WTC11 (cell line): ENCODE measurements at regions not wholly inside any gene's neighbourhood (a gene's known extent, or its start where the extent isn't known, plus 50 kb on each side); places are given as distances from the start of the nearest gene placed in this dataset.
"Not testable (repeated sequence)": the region's sequence is repeated elsewhere in the genome, so short reads cannot be mapped to it uniquely, and the experiment has no call there.

Source experiments
- ATAC-seq: fragments of 200-7000 bp; cut with Tn5 transposase; 2 replicates; pipeline ENCODE4 v1.10.0; 2021; ENCODE audit warnings: mild to moderate bottlenecking, moderate library complexity
- CTCF ChIA-PET: fragments of 300-600 bp; sonication (Branson Sonifier 250); formaldehyde crosslinking; loops from one replicate; lab custom pipeline; 2021; ENCODE audit warnings: antibody characterized with exemption; lab: Charles Lee
- POLR2A ChIA-PET: fragments of 350-600 bp; sonication (Branson Sonifier 250); formaldehyde crosslinking; loops from one replicate; lab custom pipeline; 2021; ENCODE audit warnings: antibody characterized with exemption; lab: Charles Lee
- DNase-seq: peaks from one replicate; pipeline ENCODE4 v3.0.0; 2021; ENCODE audit warnings: low spot score
- H3K27ac Mint-ChIP-seq: 2 replicates; pipeline ENCODE4 v1.8.0; 2021; ENCODE audit warnings: mixed read lengths
- H3K27me3 Mint-ChIP-seq: 2 replicates; pipeline ENCODE4 v1.8.0; 2021; ENCODE audit warnings: low read depth, mild to moderate bottlenecking, moderate library complexity, mixed read lengths
- H3K36me3 Mint-ChIP-seq: 2 replicates; pipeline ENCODE4 v1.8.0; 2021; ENCODE audit warnings: mixed read lengths
- H3K4me1 Mint-ChIP-seq: 2 replicates; pipeline ENCODE4 v1.8.0; 2022; ENCODE audit warnings: mixed read lengths
- H3K4me3 Mint-ChIP-seq: 2 replicates; pipeline ENCODE4 v1.8.0; 2021; ENCODE audit warnings: mild to moderate bottlenecking, moderate library complexity, mixed read lengths
- H3K9me3 Mint-ChIP-seq: 2 replicates; pipeline ENCODE4 v1.8.0; 2021; ENCODE audit warnings: mixed read lengths
- CREB1 ChIP-seq: sonication (generic); formaldehyde crosslinking; IDR thresholded peaks from 2 replicates; pipeline ENCODE4 v1.8.0; 2023; ENCODE audit warnings: mild to moderate bottlenecking, missing genetic modification reagents
- CREM ChIP-seq: sonication (generic); formaldehyde crosslinking; IDR thresholded peaks from 2 replicates; pipeline ENCODE4 v1.8.1; 2022; ENCODE audit warnings: mild to moderate bottlenecking, missing genetic modification reagents, moderate library complexity
- FOXJ3 ChIP-seq: sonication (generic); formaldehyde crosslinking; IDR thresholded peaks from 2 replicates; pipeline ENCODE4 v1.9.0; 2021; ENCODE audit warnings: missing genetic modification reagents, mild to moderate bottlenecking, borderline replicate concordance
- FOXP1 ChIP-seq: sonication (generic); formaldehyde crosslinking; IDR thresholded peaks from 2 replicates; pipeline ENCODE4 v1.8.0; 2022; ENCODE audit warnings: missing genetic modification reagents, mild to moderate bottlenecking, moderate library complexity, borderline replicate concordance
- GTF2I ChIP-seq: fragments of 250-450 bp; sonication (Bioruptor Pico); conservative IDR thresholded peaks from 2 replicates; pipeline ENCODE4 v1.4.0; 2021; ENCODE audit warnings: mild to moderate bottlenecking
- NR1H2 ChIP-seq: sonication (generic); formaldehyde crosslinking; IDR thresholded peaks from 2 replicates; pipeline ENCODE4 v1.9.0; 2021; ENCODE audit warnings: mild to moderate bottlenecking, moderate library complexity, missing genetic modification reagents
- SP1 ChIP-seq: sonication (generic); formaldehyde crosslinking; conservative IDR thresholded peaks from 2 replicates; pipeline ENCODE4 v1.8.1; 2022; ENCODE audit warnings: missing genetic modification reagents
- ZNF317 ChIP-seq: sonication (generic); formaldehyde crosslinking; IDR thresholded peaks from 2 replicates; pipeline ENCODE4 v1.8.1; 2023; ENCODE audit warnings: low read depth, mild to moderate bottlenecking, moderate library complexity, missing genetic modification reagents, borderline replicate concordance
- ZNF396 ChIP-seq: fragments of 250-450 bp; sonication (Bioruptor Pico); IDR thresholded peaks from 2 replicates; pipeline ENCODE4 v1.8.0; 2021; ENCODE audit warnings: mild to moderate bottlenecking, moderate library complexity, borderline replicate concordance
- TF ChIP-seq, protein P1 (sequence below): sonication (generic); formaldehyde crosslinking; IDR thresholded peaks from 2 replicates; pipeline ENCODE4 v1.8.1; 2023; ENCODE audit warnings: mild to moderate bottlenecking, missing genetic modification reagents
- TF ChIP-seq, protein P2 (sequence below): sonication (generic); formaldehyde crosslinking; IDR thresholded peaks from 2 replicates; pipeline ENCODE4 v1.8.1; 2022; ENCODE audit warnings: mild to moderate bottlenecking, moderate library complexity, missing genetic modification reagents
- TF ChIP-seq, protein P3 (sequence below): fragments of 250-450 bp; sonication (Bioruptor Pico); IDR thresholded peaks from 2 replicates; pipeline ENCODE4 v1.9.0; 2021; ENCODE audit warnings: mild to moderate bottlenecking
- TF ChIP-seq, protein P4 (sequence below): sonication (generic); formaldehyde crosslinking; IDR thresholded peaks from 2 replicates; pipeline ENCODE4 v1.8.1; 2023; ENCODE audit warnings: mild to moderate bottlenecking, moderate library complexity, missing genetic modification reagents
- TF ChIP-seq, protein P5 (sequence below): sonication (generic); formaldehyde crosslinking; IDR thresholded peaks from 2 replicates; pipeline ENCODE4 v1.8.1; 2022; ENCODE audit warnings: low read depth, mild to moderate bottlenecking, moderate library complexity, missing genetic modification reagents, borderline replicate concordance

DNA sequence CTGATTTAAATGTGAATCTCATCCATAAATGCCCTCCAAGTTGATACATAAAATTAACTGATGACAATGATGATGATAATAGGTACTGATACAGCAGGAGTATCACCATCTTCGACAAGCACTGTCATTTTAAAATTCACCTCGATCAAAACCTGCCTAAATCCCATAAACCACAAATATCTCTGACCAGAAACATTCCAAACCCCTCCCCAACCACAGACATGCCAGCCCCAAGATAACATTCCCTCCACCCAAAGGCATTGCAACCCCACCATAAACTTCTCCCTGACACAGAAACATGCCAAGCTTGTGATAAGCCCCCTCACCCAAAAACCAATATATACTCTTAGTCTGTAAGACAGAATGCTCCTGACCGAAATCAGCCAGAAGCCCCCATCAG is 63.7 kb upstream of the WDFY3 start (continued):
- TF ChIP-seq ZNF396 (CRISPR knock-in tag) = no peak
- TF ChIP-seq, protein P1, sequence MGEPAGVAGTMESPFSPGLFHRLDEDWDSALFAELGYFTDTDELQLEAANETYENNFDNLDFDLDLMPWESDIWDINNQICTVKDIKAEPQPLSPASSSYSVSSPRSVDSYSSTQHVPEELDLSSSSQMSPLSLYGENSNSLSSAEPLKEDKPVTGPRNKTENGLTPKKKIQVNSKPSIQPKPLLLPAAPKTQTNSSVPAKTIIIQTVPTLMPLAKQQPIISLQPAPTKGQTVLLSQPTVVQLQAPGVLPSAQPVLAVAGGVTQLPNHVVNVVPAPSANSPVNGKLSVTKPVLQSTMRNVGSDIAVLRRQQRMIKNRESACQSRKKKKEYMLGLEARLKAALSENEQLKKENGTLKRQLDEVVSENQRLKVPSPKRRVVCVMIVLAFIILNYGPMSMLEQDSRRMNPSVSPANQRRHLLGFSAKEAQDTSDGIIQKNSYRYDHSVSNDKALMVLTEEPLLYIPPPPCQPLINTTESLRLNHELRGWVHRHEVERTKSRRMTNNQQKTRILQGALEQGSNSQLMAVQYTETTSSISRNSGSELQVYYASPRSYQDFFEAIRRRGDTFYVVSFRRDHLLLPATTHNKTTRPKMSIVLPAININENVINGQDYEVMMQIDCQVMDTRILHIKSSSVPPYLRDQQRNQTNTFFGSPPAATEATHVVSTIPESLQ (CRISPR knock-in tag) = no peak

DNA sequence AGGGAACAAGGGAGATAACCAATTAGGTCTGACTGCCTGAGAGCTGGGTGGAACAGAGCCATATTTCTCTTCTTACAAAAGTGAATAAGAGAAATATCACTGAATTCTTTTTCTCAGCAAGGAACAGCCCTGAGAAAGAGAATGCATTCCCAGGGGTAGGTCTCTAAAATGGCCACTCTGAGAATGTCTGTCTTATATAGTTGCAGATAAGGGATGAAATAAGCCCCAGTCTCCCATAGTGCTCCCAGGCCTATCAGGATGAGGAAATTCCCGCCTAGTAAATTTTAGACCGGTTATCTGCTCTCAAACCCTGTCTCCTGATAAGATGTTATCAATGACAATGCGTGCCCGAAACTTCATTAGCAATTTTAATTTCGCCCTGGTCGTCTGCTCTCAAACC is 67.3 kb upstream of the WDFY3 start:
- ATAC-seq, H3K27me3 Mint-ChIP-seq, CTCF ChIA-PET: not testable (repeated sequence)

DNA sequence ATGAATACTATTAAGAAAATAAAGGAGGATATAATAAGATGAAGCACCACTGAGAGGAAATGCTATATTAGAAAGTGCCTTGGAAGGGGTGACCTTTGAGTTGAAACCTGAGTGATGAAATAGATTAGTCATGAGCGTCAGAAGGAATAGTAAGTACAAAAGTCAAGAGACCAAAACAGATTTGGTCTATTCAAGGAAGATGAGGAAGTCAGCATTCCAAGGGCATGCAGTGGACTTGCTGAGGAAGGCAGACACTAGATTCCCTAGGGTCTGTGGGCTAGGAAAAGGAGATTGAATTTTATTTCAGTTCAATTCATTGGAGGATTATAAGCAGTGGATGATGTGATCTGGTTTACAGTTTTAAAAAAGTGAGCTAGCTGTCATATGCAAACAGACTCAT is 73.0 kb upstream of the WDFY3 start:
- peaks cover 27% of the 10 kb centered on the region for H3K9me3 Mint-ChIP-seq
- H3K4me3 Mint-ChIP-seq = no peak overlapping the region
- DNase-seq = no peak
- H3K27me3 Mint-ChIP-seq = no peaks in the 10 kb centered on the region
- ChIA-PET CTCF (no interaction called here), POLR2A (no interaction called here)
- no peak for ATAC-seq
- H3K4me1 Mint-ChIP-seq = peaks cover 4% of the 10 kb centered on the region
- TF ChIP-seq, protein P2, sequence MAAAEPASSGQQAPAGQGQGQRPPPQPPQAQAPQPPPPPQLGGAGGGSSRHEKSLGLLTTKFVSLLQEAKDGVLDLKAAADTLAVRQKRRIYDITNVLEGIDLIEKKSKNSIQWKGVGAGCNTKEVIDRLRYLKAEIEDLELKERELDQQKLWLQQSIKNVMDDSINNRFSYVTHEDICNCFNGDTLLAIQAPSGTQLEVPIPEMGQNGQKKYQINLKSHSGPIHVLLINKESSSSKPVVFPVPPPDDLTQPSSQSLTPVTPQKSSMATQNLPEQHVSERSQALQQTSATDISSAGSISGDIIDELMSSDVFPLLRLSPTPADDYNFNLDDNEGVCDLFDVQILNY (CRISPR knock-in tag) = no peak
- TF ChIP-seq GTF2I = no peak
- no peak for TF ChIP-seq FOXP1
- no peak for TF ChIP-seq SP1
- TF ChIP-seq CREB1 (CRISPR knock-in tag) = no peak
- no peak for TF ChIP-seq FOXJ3 (CRISPR knock-in tag)
- TF ChIP-seq, protein P3, sequence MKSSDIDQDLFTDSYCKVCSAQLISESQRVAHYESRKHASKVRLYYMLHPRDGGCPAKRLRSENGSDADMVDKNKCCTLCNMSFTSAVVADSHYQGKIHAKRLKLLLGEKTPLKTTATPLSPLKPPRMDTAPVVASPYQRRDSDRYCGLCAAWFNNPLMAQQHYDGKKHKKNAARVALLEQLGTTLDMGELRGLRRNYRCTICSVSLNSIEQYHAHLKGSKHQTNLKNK (CRISPR knock-in tag) = no peak
- no peak for TF ChIP-seq ZNF317 (CRISPR knock-in tag)
- TF ChIP-seq, protein P4, sequence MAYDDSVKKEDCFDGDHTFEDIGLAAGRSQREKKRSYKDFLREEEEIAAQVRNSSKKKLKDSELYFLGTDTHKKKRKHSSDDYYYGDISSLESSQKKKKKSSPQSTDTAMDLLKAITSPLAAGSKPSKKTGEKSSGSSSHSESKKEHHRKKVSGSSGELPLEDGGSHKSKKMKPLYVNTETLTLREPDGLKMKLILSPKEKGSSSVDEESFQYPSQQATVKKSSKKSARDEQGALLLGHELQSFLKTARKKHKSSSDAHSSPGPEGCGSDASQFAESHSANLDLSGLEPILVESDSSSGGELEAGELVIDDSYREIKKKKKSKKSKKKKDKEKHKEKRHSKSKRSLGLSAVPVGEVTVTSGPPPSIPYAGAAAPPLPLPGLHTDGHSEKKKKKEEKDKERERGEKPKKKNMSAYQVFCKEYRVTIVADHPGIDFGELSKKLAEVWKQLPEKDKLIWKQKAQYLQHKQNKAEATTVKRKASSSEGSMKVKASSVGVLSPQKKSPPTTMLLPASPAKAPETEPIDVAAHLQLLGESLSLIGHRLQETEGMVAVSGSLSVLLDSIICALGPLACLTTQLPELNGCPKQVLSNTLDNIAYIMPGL (CRISPR knock-in tag) = no peak
- TF ChIP-seq, protein P5, sequence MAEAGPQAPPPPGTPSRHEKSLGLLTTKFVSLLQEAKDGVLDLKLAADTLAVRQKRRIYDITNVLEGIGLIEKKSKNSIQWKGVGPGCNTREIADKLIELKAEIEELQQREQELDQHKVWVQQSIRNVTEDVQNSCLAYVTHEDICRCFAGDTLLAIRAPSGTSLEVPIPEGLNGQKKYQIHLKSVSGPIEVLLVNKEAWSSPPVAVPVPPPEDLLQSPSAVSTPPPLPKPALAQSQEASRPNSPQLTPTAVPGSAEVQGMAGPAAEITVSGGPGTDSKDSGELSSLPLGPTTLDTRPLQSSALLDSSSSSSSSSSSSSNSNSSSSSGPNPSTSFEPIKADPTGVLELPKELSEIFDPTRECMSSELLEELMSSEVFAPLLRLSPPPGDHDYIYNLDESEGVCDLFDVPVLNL (CRISPR knock-in tag) = no peak
- no peak for TF ChIP-seq NR1H2
- TF ChIP-seq CREM (CRISPR knock-in tag) = no peak
- H3K36me3 Mint-ChIP-seq = peaks cover 11% of the 10 kb centered on the region
- H3K27ac Mint-ChIP-seq = no peak overlapping the region

More for the DNA sequence above, 67.3 kb upstream of the WDFY3 start:
- H3K4me1 Mint-ChIP-seq, H3K4me3 Mint-ChIP-seq, POLR2A ChIA-PET, DNase-seq, H3K27ac Mint-ChIP-seq: not testable (repeated sequence)
- Mint-ChIP-seq H3K9me3 (peaks cover 66% of the 10 kb centered on the region), H3K36me3 (peaks cover 47% of the 10 kb centered on the region)

DNA sequence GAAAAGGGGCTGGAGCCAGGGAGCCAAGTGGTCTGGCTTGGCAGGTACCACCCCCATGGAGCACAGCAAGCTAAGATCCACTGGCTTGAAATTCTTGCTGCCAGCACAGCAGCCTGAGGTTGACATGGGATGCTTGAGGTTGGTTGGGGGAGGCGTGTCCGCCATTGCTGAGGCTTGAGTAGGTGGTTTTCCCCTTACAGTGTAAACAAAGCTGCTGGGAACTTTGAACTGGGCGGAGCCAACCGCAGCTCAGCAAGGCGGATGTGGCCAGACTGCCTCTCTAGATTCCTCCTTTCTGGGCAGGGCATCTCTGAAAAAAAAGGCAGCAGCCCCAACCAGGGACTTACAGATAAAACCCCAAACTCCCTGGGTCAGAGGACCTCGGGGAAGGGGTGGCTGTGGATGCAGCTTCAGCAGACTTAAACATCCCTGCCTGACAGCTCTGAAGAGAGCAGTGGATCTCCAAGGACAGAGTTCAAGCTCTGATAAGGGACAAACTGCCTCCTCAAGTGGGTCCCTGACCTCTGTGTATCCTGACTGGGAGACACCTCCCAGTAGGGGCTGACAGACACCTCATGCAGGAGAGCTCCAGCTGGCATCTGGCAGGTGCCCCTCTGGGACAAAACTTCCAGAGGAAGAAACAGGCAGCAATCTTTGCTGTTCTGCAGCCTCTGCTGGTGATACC is 77.5 kb upstream of the WDFY3 start:
- POLR2A ChIA-PET, H3K4me3 Mint-ChIP-seq, H3K36me3 Mint-ChIP-seq, H3K27me3 Mint-ChIP-seq, H3K4me1 Mint-ChIP-seq, H3K27ac Mint-ChIP-seq, ATAC-seq, CTCF ChIA-PET, DNase-seq: not testable (repeated sequence)
- peaks cover 18% of the 10 kb centered on the region for H3K9me3 Mint-ChIP-seq
